ENCODE measurements at regions not wholly inside any gene's neighbourhood (a gene's known extent, or its start where the extent isn't known, plus 50 kb on each side); places are given as distances from the start of the nearest gene placed in this dataset.

GRCh38 chr12:32030676-32031075 is 71.5 kb downstream of the RESF1 start:
- no peak for TF ChIP-seq CTCF (IDR thresholded peaks at IDR 0.05)
- no peak for TF ChIP-seq POLR2A (IDR thresholded peaks at IDR 0.05)

All from sigmoid colon (tissue), 3 donors.